ENCODE measurements at regions not wholly inside any gene's neighbourhood (a gene's known extent, or its start where the extent isn't known, plus 50 kb on each side); places are given as distances from the start of the nearest gene placed in this dataset.

DNA sequence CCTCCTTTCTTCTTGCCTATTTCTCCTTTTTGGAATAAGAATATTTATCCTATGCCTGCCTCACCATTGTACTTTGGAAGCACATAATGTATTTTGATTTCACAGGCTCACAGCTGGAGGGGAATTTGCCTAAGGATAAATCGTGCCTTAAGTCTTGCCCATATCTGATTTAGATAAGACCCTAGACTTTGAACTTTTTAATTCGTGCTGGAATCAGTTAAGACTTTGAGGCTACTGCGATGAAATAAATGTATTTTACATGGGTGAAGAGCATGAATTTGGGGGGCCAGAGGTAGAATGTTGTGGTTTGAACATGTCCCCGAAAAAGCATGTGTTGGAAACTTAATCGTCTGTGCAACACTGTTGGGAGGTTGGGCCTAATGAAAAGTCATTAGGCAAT lies 648.8 kb downstream of the EPHA7 start:
- Histone ChIP-seq H3K4me3 (no peak overlapping the region), H3K27ac (no peak overlapping the region)
- DNase-seq (ENCODE audit: low spot score) = no peak
- TF ChIP-seq, protein P1, sequence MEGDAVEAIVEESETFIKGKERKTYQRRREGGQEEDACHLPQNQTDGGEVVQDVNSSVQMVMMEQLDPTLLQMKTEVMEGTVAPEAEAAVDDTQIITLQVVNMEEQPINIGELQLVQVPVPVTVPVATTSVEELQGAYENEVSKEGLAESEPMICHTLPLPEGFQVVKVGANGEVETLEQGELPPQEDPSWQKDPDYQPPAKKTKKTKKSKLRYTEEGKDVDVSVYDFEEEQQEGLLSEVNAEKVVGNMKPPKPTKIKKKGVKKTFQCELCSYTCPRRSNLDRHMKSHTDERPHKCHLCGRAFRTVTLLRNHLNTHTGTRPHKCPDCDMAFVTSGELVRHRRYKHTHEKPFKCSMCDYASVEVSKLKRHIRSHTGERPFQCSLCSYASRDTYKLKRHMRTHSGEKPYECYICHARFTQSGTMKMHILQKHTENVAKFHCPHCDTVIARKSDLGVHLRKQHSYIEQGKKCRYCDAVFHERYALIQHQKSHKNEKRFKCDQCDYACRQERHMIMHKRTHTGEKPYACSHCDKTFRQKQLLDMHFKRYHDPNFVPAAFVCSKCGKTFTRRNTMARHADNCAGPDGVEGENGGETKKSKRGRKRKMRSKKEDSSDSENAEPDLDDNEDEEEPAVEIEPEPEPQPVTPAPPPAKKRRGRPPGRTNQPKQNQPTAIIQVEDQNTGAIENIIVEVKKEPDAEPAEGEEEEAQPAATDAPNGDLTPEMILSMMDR (IDR thresholded peaks at IDR 0.05) = no peak

DNA sequence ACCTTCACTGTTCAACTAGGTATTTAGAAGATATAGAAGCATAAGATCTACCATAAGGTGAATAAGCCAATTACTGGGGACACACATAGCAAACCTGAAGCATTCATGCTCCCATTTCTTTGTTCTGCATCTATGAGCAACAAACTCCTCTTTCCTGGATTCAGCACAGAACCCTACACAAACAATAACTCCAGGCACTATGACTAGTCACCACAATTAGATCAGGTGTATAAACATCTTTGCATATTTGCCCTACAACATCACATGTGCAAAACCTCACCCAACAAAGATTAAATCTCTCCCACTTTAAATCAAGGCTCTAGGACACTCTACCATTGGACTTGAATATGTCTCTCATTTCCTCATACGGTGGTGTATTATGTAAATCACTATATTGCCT lies 652.3 kb downstream of the EPHA7 start:
- Histone ChIP-seq H3K4me3 (no peak overlapping the region), H3K27ac (no peak overlapping the region)
- TF ChIP-seq, protein P1 (IDR thresholded peaks at IDR 0.05) = no peak
- DNase-seq (ENCODE audit: low spot score) = no peak

DNA sequence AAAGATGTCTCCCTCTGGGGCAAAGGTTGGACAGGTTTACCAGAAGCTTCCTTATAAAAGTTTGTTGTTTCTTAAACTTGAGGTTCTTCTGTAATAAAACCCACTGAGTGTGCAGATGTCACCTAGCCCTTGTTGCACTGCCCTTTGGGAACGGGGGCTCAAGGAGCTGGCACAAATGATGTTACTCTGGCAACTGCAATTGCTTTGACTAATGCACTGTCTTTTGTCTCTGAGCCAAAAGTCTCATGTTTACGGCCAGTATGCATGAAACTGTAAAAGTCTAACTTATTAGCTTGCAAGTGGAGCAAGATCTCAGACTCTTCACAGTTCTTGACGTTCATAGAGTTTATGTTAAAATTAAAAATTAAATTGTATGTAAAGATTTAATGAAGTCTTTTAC lies 655.7 kb downstream of the EPHA7 start:
- TF ChIP-seq, protein P1 (IDR thresholded peaks at IDR 0.05) = no peak
- no peak for DNase-seq (ENCODE audit: low spot score)
- no peak overlapping the region for H3K27ac ChIP-seq
- no peak overlapping the region for H3K4me3 ChIP-seq

DNA sequence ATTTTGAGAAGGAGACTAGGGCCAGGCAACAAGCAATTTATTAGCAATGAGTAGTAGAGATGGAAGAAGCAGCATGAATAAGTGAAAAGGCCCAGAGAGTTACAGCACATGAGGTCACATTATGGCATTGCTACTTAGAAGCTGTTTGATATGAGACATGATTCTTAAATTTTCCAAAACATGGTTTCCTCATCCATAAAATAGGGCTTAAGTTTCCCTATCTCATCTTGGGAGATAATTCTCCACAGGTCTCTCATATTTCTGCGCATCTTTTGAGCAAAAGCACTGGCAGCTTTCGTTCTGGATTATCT lies 656.1 kb downstream of the EPHA7 start:
- DNase-seq (ENCODE audit: low spot score) = no peak
- Histone ChIP-seq H3K4me3 (no peak overlapping the region), H3K27ac (no peak overlapping the region)
- TF ChIP-seq, protein P1 (IDR thresholded peaks at IDR 0.05) = no peak

DNA sequence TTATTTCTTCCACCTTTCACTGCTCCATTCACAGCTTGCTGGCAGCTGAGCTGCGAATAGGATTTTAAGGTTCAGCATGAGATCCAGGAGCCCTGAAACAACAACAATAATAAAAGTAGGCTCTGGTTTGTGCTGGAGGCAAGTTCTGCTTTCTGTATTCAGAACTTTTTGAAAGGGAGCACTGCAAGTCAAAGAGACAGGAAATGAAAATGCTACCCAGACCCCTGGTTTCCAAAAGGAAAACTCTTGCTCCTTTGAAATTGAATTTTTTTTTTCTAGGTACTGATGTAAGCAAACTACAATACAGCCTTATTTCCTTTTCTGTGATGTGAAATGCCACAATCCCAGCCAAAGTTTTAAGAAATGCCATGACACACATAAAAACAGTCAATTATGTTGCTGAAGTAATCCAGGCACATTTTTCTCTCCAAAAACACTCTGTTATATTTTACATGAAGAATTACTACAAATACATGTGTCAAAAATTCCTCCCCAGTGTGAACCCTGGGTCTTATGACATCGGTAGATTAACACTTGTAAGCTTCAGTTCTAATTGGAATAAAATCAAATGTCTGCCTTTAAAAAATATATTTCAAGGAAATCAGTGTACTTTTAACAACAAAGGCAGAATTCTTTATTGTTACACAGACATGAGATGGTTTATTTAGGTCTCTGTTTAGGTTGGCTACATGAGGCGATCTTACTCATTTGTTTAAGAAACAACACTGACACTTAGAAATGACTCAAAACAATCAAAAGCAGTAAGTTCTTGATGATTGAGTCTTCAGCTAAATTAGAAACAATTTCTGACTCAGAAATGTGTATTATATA lies 656.7 kb downstream of the EPHA7 start:
- Histone ChIP-seq H3K27ac (no peak overlapping the region), H3K4me3 (no peak overlapping the region)
- TF ChIP-seq, protein P1 (IDR thresholded peaks at IDR 0.05) = no peak
- DNase-seq (ENCODE audit: low spot score) = no peak

DNA sequence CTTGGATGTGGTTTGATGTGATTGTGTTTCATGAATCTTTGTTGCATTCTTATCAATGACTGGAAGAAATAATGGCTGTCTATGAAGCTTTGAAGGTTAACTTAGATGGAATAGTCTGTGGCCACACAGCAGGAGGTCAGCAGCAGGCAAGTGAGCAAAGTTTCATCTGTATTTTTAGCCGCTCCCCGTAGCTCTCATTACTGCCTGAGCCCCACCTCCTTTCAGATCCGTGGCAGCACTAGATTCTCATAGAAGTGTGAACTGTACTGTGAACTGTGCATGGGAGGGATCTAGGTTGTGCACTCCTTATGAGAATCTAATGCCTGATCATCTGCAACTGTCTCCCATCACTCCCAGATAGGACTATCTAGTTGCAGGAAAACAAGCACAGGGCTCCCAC lies 660.2 kb downstream of the EPHA7 start:
- TF ChIP-seq, protein P1 (IDR thresholded peaks at IDR 0.05) = no peak
- DNase-seq (ENCODE audit: low spot score) = no peak
- Histone ChIP-seq H3K4me3 (no peak overlapping the region), H3K27ac (no peak overlapping the region)

DNA sequence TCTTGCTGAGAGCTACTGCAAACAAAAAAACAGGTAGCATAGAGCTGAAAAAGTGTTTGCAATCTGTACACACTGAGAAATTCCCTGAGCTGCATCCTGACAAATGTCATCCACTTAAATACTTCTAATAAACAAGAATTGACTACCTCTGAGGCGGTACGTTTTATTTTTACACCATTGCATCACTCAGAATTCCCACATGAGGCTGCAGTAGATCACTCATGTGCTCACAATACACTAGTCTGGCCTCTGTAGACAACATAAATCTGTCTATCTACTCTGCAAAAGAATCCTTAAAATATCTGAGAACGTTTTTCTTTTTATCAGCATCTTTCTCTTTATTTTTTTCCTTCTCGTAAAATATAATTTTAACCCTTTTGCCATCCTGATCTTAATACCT lies 661.4 kb downstream of the EPHA7 start:
- no peak for DNase-seq (ENCODE audit: low spot score)
- H3K27ac ChIP-seq = no peak overlapping the region
- H3K4me3 ChIP-seq = no peak overlapping the region
- TF ChIP-seq, protein P1 (IDR thresholded peaks at IDR 0.05) = no peak
